WTC11 (cell line): ENCODE measurements at regions not wholly inside any gene's neighbourhood (a gene's known extent, or its start where the extent isn't known, plus 50 kb on each side); places are given as distances from the start of the nearest gene placed in this dataset.
A peak's percentile ranks its signal among the peaks of the same experiment; 100 is the strongest.

ENCODE experiments used
- ATAC-seq: fragments of 200-7000 bp; cut with Tn5 transposase; 2 replicates; pipeline ENCODE4 v1.10.0; 2021; ENCODE audit warnings: mild to moderate bottlenecking, moderate library complexity
- CTCF ChIA-PET: fragments of 300-600 bp; sonication (Branson Sonifier 250); formaldehyde crosslinking; loops from one replicate; lab custom pipeline; 2021; ENCODE audit warnings: antibody characterized with exemption; lab: Charles Lee
- POLR2A ChIA-PET: fragments of 350-600 bp; sonication (Branson Sonifier 250); formaldehyde crosslinking; loops from one replicate; lab custom pipeline; 2021; ENCODE audit warnings: antibody characterized with exemption; lab: Charles Lee
- DNase-seq: peaks from one replicate; pipeline ENCODE4 v3.0.0; 2021; ENCODE audit warnings: low spot score
- H3K27ac Mint-ChIP-seq: 2 replicates; pipeline ENCODE4 v1.8.0; 2021; ENCODE audit warnings: mixed read lengths
- H3K27me3 Mint-ChIP-seq: 2 replicates; pipeline ENCODE4 v1.8.0; 2021; ENCODE audit warnings: low read depth, mild to moderate bottlenecking, moderate library complexity, mixed read lengths
- H3K36me3 Mint-ChIP-seq: 2 replicates; pipeline ENCODE4 v1.8.0; 2021; ENCODE audit warnings: mixed read lengths
- H3K4me1 Mint-ChIP-seq: 2 replicates; pipeline ENCODE4 v1.8.0; 2022; ENCODE audit warnings: mixed read lengths
- H3K4me3 Mint-ChIP-seq: 2 replicates; pipeline ENCODE4 v1.8.0; 2021; ENCODE audit warnings: mild to moderate bottlenecking, moderate library complexity, mixed read lengths
- H3K9me3 Mint-ChIP-seq: 2 replicates; pipeline ENCODE4 v1.8.0; 2021; ENCODE audit warnings: mixed read lengths
- ATF3 ChIP-seq: sonication (generic); formaldehyde crosslinking; conservative IDR thresholded peaks from 2 replicates; pipeline ENCODE4 v1.8.1; 2022; ENCODE audit warnings: mild to moderate bottlenecking, missing genetic modification reagents
- ERG ChIP-seq: fragments of 250-450 bp; sonication (Bioruptor Pico); IDR thresholded peaks from 2 replicates; pipeline ENCODE4 v1.8.0; 2021; ENCODE audit warnings: mild to moderate bottlenecking
- FOXJ3 ChIP-seq: sonication (generic); formaldehyde crosslinking; IDR thresholded peaks from 2 replicates; pipeline ENCODE4 v1.9.0; 2021; ENCODE audit warnings: missing genetic modification reagents, mild to moderate bottlenecking, borderline replicate concordance
- GABPB1 ChIP-seq: sonication (generic); formaldehyde crosslinking; IDR thresholded peaks from 2 replicates; pipeline ENCODE4 v1.8.1; 2023; ENCODE audit warnings: mild to moderate bottlenecking, missing genetic modification reagents
- HMGXB4 ChIP-seq: sonication (generic); formaldehyde crosslinking; IDR thresholded peaks from 2 replicates; pipeline ENCODE4 v1.8.1; 2023; ENCODE audit warnings: mild to moderate bottlenecking, moderate library complexity, missing genetic modification reagents
- IRF2 ChIP-seq: sonication (generic); formaldehyde crosslinking; IDR thresholded peaks from 2 replicates; pipeline ENCODE4 v1.8.0; 2022; ENCODE audit warnings: low read depth, missing genetic modification reagents, borderline replicate concordance
- MAX ChIP-seq: sonication (generic); formaldehyde crosslinking; IDR thresholded peaks from 2 replicates; pipeline ENCODE4 v1.8.0; 2022; ENCODE audit warnings: mild to moderate bottlenecking, missing genetic modification reagents
- PRDM15 ChIP-seq: sonication (generic); formaldehyde crosslinking; IDR thresholded peaks from 2 replicates; pipeline ENCODE4 v1.8.0; 2022; ENCODE audit warnings: missing genetic modification reagents
- RORB ChIP-seq: fragments of 250-450 bp; sonication (Bioruptor Pico); IDR thresholded peaks from 2 replicates; pipeline ENCODE4 v1.9.0; 2021; ENCODE audit warnings: mild to moderate bottlenecking
- SOX15 ChIP-seq: fragments of 250-450 bp; sonication (Bioruptor Pico); IDR thresholded peaks from 2 replicates; pipeline ENCODE4 v1.9.0; 2021; ENCODE audit warnings: mild to moderate bottlenecking
- ZNF121 ChIP-seq: sonication (generic); formaldehyde crosslinking; IDR thresholded peaks from 2 replicates; pipeline ENCODE4 v1.8.0; 2023; ENCODE audit warnings: missing genetic modification reagents
- ZNF263 ChIP-seq: sonication (generic); formaldehyde crosslinking; IDR thresholded peaks from 2 replicates; pipeline ENCODE4 v1.8.1; 2022; ENCODE audit warnings: low read depth, mild to moderate bottlenecking, moderate library complexity, missing genetic modification reagents
- ZNF396 ChIP-seq: fragments of 250-450 bp; sonication (Bioruptor Pico); IDR thresholded peaks from 2 replicates; pipeline ENCODE4 v1.8.0; 2021; ENCODE audit warnings: mild to moderate bottlenecking, moderate library complexity, borderline replicate concordance
- ZNF416 ChIP-seq: fragments of 250-450 bp; sonication (Bioruptor Pico); IDR thresholded peaks from 2 replicates; pipeline ENCODE4 v1.9.0; 2021; ENCODE audit warnings: mild to moderate bottlenecking, inconsistent platforms
- ZSCAN18 ChIP-seq: fragments of 250-450 bp; sonication (Bioruptor Pico); IDR thresholded peaks from 2 replicates; pipeline ENCODE4 v2.1.2; 2022; ENCODE audit warnings: mild to moderate bottlenecking, moderate library complexity

GRCh38 chr1:36603461-36603860 lies 120.7 kb upstream of the CSF3R start (continued):
- TF ChIP-seq PRDM15 (CRISPR knock-in tag) (no peak), HMGXB4 (CRISPR knock-in tag) (no peak), GABPB1 (CRISPR knock-in tag) (no peak), RORB (CRISPR knock-in tag) (no peak), ERG (CRISPR knock-in tag) (no peak), ATF3 (CRISPR knock-in tag) (no peak), IRF2 (CRISPR knock-in tag) (no peak), SOX15 (CRISPR knock-in tag) (no peak), ZSCAN18 (CRISPR knock-in tag) (no peak), MAX (CRISPR knock-in tag) (no peak), ZNF263 (CRISPR knock-in tag) (no peak), ZNF396 (no peak)

- Mint-ChIP-seq H3K4me3 (no peak overlapping the region), H3K36me3 (no peaks in the 10 kb centered on the region), H3K27ac (no peak overlapping the region), H3K9me3 (no peaks in the 10 kb centered on the region), H3K27me3 (no peaks in the 10 kb centered on the region; the same call in 1 of the 2 replicates), H3K4me1 (no peaks in the 10 kb centered on the region)
- DNase-seq: no peak
- ChIA-PET CTCF (no interaction called here), POLR2A (no interaction called here)
- no peak for ATAC-seq
- no peak for TF ChIP-seq FOXJ3
- TF ChIP-seq ZNF121 (CRISPR knock-in tag): no peak
- TF ChIP-seq ZNF416: no peak
- TF ChIP-seq PRDM15 (CRISPR knock-in tag): 0 out of 2 replicates have a peak, but pooled peaks have one; percentile 19
Observed at GRCh38 chr1:36602184-36602583, 119.5 kb upstream of the CSF3R start.
